Femur (tissue), 1 donor: ENCODE measurements at regions not wholly inside any gene's neighbourhood (a gene's known extent, or its start where the extent isn't known, plus 50 kb on each side); places are given as distances from the start of the nearest gene placed in this dataset.
A peak's percentile ranks its signal among the peaks of the same experiment; 100 is the strongest.
"Not testable (repeated sequence)": the region's sequence is repeated elsewhere in the genome, so short reads cannot be mapped to it uniquely, and the experiment has no call there.

Source experiments
- DNase-seq: peaks from one replicate; pipeline ENCODE4 v3.0.0-alpha.2; 2017

DNA sequence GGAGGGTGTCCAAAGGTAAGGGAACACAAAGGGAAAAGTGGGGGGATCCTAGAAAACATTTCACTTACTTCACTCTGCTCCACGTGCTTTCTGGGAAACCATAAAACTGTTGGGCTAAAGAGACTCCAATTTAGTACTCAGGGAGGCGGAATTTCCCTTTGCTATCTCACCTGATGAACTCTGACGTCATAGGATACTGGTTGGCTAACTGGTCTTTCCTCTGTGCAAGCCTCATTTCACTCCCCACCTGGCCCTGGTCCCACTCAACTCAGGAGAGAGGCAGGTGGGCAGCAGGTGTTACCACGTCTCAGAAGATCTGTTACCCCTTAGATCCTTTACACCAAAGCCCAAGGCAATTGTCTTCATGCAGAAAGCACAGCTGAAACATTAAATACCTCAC lies 51.8 kb upstream of the PMAIP1 start:
- no peak for DNase-seq

DNA sequence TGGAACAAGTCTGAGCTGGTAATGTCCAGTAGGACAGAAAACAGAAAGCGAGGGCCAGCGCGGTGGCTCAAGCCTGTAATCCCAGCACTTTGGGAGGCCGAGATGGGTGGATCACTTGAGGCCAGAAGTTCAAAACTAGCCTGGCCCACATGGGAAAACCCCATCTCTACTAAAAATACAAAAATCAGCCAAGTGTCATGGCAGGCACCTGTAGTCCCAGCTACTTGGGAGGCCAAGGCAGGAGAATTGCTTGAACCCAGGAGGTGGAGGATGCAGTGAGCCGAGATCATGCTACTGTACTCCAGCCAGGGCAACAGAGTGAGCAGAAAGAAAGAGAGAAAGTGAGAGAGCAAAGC lies 52.3 kb upstream of the PMAIP1 start:
- DNase-seq = not testable (repeated sequence)

DNA sequence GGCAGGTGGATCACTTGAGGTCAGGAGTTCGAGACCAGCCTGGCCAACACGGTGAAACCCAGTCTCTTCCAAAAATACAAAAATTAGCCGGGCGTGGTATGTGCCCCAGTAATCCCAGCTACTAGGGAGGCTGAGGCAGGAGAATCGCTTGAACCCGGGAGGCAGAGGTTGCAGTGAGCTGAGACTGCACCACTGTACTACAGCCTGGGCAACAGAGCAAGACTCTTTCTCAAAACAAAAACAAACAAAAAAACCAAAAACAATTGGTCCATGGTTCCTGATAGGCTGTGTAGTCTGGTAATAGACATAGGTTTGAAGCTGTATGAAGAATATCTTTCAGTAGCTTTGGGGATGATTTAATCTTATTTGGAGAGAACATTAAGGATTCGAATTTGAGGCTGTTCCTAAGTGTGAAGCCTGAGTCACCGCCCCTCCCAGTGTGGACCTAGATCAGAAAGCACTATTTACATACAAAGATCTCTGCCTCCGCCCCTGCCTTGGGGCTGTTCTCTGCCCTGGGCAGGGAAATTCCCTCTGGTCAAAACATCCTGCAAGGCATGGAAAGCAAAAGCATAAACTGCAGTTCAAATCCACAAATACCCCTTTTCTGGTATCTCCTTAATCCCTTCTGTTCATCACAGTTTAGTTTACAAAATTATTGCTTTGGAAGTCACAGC lies 52.8 kb upstream of the PMAIP1 start:
- no peak for DNase-seq

DNA sequence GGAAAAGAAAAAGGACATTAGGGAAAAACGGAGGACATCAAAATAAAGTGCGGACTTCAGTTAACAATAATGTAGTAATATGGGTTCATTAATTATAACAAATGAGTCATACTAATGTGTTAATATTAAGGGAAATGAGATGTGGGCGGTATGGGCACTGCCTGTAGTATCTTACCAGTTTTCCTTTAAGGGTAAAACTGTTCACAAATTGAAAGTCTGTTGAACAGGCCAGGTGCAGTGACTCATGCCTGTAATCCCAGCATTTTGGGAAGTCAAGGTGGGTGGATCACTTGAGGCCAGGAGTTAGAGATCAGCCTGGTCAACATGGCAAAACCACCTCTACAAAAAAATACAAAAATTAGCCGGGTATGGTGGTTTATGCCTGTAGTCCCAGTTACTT lies 56.8 kb upstream of the PMAIP1 start:
- DNase-seq = no peak

DNA sequence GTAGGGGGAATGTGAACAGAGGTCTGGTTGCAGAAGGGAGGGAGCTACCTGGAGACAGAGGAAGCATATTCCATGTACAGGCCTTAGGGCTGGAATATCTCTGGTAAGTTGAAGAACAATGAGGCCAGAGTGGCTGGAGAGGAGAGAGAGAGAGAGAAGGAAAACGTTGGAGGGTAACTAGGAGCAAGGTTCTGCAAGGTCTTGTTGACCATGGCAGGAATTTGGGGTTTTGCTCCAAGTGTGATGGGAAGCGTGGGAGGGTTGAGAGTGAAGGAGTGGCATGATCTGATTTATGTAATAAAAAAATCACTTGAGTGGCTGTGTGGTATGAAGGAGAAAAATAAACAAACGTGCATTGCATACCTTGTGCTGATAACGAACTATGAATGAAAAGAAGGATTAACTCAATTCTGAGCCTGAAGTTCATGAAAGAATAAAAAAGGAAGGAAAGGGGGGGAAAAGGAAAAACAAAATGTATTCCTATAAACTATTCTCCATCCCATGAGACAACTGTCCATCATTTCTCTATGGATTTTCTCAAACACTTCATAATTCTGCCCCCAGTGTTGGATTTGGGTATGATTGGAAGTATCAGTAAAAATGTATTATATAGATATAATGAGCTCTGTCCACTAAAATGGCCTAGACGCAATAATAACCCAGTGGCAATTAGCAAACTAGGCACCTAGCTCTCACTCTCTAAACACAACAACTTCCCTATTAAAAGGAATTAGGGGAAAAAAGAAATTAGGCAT lies 59.7 kb upstream of the PMAIP1 start:
- DNase-seq = no peak

DNA sequence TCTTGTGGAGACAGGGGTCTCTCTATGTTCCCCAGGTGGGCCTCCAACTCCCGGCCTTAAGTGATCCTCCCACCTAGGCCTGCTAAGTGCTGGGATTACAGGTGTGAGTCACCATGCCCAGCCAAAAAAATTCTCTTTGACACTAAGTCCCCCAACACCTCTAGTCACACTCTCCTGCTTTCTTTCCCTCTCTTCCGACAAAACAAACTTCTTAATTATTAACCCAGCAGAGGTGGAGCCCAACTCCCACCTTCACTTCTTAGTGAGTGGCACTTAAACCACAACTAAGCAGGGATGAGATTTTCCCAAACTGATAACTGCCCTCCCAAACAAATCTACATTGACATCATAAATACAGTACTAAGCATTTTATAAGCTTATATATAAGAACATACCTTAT lies 60.5 kb upstream of the PMAIP1 start:
- DNase-seq = no peak

DNA sequence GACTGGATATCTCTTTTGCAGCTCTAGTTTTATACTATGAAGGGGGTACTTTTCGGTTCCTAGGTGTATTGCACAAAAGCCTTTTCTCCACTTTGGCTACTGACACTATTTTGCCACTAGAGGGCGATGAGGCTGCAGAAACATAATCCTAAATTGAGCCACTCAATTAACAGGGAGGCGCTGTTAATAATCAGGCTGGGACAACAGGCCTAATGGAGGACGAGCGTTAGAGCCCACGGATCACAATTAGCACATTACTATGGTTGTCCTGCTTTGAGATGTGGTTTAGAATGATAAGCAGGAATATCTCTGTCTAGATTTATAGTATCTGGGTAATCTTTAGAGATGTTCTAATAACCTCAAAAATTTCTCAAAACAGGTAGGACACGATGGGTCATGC lies 62.2 kb upstream of the PMAIP1 start:
- DNase-seq = peak; percentile 30

DNA sequence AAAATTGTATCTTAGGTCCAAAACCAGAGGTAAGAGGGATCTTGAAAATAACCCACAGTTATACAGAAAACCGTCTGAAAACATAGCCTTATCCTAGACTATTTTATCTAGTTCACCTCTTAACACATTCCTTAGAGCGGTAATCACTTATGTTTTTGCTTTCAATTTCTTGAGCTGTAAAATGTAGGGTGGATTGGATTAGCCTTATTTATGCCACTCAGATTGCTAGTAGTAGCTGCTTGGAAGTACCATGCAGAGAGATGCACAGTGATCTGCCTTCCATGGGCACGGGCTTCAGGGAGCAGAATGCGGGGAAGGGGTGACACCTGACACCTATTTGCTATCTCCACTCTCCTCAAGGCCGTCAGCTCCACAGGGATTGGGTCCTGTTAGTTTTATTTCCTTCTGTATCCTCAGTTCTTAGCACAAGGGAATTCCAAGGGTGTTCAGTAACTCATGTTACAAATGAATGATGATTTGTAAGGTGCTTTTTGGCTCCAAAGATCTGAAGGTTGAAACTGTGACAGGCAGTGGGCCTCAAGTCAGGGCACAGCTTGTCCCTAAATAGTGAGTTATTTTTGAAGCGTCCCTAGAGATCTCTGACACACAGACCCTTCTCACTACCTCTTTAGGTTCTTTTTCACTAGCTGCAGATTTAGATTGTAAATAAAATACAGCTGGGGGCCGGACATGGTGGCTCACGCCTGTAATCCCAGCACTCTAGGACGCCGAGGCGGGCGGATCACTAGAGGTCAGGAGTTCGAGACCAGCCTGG lies 64.0 kb upstream of the PMAIP1 start:
- no peak for DNase-seq

DNA sequence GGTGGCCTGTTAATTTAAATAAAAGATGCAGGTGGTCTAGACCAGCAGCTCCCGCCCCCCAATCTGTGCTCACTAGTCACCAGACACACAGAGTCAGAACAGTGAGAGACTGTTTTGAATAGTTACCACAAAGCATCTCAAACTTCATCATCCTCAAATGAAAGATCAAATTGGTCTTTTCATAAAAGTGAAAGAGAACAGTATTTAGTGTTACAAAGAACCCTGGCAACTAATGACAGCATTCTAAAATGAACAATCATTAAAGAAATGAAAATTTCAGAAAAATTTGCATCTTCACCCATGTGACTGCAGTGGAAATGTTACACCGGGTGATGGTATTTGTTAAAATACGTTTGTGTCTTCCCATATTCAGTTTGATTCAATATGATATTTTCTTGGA lies 65.5 kb upstream of the PMAIP1 start:
- no peak for DNase-seq

DNA sequence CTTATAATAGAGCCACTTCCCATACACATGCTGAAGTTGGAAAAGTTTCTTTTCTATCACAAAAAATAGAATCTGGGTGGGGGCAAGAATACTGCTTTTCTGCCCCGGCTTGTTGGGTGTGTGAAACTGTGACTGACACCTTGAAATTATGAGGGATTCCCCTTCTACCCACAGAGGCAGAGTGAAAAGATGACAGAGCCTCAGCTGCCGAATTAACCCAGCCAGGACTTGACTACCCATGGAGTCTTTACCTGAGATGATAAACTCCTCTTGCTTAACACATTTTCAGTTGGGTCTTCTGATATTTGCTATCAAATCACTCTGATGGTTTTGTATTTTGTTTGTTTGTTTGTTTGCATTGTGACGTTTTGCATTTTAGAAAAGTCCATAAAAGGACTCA lies 66.0 kb upstream of the PMAIP1 start:
- no peak for DNase-seq

DNA sequence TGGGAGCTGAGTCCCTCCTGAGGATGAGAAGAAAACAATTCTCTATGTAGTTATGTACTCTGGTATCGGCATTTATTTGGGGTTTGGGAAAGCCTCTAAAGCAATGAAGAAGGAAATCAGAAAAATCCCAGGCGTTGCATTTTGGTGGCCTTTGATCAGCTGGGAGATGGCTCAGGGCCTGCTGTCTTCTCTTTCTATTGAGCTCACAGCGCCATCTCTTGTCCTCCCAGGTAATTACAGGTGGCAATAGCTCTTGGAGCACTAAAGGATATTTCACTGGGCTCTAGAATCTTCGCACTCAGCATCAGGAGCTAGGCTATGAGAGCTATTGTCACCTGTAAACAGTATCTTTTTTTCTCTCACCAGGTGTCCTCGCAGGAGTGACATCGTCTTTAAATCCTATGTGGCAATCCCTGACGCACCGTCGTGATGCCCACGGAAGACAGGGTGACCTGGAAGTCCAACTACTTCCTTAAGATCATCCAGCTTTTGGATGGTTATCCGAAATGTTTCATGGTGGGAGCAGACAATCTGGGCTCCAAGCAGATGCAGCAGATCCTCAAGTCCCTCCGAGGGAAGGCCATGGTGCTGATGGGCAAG lies 76.1 kb upstream of the PMAIP1 start:
- peak; percentile 80 for DNase-seq

DNA sequence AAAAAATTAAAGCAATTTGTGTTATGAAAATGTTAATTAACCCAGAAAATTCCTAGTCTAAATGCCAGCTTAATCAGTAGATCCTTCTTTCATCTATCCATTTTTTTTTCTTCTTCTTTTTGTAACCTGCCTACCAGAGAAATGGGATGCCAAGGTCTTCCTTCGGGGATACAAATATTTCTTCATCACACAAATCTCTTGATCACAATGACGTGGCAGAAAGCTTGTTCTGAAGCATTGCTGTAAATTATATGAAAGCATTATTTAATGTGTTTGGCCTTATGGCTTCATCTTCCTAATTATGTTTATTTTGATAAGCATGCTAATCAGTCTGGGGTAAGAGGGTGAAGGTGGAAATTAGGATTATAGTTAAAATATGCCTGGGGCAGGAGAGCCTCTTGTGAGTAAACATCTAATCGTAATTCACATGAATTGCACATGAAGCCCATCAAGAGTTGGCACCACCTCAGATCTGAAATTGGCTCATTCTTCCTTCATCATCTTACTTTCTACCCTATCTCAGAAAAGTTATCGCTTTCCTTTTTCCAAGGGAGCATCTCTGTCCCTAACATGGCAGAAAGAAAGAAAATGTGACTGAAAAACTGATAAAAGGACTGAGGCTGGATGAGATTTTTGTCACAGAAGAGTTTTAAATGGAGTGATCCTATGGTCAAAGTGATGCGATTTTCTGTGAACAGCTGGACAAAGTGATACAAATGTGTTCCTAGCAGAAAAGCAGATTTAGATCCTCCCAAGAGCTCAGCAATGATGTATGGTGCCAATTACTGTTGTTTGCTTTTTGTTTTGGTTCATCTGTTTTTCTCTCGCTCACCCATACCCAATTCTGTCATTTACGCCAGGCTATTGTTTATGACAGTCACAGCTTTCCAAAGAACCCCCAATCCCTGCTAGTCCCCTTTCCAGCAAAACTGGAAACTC lies 76.9 kb upstream of the PMAIP1 start:
- DNase-seq = no peak

DNA sequence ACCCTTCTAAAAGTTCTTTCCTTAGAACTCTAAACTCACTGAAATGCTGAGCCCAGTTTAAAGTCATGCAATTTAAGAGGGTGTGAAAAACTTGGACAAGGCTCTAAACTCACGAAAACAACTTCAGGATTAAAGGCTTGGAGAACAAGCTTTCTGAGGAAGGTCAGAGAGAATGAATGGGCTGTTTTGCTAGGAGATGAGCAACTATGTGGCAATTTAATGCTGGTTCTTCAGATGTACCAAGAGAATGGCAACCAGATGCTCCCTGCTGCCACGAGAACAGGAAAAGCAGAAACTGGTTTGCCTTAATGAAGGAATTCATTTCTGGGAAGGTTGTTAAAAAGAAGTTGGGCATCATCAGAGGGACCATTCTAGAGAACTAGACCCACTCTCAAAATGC lies 77.8 kb upstream of the PMAIP1 start:
- DNase-seq = no peak

DNA sequence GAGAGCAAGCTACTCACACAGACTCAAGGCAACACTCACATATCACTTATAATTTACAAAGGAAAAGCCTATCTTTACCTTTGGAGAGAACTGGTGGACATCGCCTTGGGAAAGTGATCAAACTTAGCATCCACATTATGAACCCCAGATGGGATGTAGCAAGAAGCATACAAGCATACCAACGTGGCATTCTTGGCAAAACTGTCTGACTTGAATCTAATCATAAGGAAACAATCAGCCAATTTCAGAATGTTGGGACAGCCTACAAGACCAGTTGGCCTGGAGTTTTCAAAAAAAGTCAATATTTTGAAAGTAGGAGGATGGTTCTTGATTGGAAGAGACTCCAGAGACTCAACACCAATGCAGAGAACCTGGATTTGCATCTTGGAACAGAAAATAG lies 79.1 kb upstream of the PMAIP1 start:
- no peak for DNase-seq

DNA sequence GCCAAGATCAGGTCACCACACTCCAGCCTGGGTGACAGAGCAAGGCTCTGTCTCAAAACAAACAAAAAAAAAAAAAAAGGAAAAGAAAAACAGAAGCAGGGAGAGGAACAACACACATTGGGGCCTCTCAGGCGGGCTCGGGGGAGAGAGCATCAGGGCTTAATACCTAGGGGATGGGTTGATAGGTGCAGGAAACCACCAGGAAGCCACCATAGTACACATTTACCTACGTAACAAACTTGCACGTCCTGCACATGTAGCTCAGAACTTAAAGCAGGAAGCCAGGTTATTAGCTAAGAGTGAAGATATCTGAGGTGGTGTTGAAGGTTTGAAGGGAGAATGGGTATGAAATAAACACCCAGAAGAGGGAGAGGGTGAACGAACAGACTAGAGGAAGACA lies 81.0 kb upstream of the PMAIP1 start:
- no peak for DNase-seq

DNA sequence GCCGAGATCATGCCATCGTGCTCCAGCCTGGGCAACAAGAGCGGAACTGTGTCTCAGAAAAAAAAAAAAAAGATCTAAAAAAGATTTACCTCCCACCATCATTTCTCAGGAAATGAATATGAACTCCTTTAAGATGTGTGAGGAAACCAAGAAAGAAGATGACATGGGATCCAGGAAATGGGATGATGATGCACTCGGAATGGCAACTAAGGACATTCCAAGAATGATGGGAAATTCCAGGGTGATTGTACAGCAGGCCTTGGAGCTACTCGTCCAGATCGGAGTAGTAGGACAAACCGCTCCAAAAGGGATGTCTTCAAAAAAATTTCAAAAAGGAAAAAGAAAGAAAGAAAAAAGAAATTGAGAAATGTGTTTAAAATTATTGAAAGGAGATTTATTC lies 84.9 kb upstream of the PMAIP1 start:
- DNase-seq = no peak

DNA sequence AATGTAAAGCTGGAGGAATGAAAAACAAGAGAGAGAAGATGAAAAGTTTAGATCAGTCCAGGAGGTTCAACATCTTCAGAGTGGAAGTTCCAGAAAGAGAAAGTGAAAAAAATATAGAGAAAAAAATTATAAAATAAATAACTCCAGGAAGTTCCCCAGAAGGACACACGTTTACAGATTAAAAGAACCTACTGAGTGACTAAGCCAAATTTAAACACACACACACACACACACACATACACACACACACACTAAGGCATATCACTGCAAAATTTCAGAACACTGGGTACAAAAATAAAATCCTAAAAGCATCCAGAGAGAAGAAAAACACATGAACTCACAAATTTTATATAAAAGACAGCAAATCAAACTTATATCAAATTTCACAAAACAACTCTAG lies 85.9 kb upstream of the PMAIP1 start:
- DNase-seq = no peak

DNA sequence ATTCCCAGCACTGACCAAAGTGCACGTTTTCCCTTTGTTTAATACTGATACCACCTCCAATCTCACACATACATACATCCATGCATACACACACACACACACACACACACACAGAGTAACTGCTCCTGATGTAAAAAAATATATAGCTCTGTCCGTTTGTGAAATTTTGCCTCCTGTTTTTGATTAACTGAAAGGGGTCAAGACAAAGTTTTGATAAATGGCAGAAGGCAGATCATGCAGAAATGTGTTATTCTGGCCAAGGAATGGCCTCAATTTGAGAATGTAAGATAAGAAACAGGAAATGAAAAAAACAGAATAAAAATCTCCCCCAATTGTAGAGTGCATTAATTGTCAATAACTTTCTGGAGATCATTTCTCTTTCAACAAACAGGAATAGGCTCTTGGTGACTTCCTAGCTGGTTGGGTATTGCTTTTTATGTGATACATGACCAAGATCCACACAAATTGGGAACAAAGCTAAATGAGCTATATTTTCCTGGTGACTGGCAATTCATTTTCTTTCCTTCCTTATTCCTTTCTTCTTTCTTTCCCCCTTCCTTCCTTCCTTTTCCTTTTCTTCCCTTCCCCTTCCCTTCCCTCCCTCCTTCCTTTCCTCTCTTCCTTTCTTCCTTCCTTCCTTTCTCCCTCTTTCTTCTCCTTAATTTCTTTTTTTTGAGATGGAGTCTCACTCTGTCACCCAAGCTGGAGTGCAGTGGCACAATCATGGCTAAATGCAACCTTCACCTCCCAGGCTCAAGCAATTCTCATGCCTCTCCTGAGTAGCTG lies 88.9 kb upstream of the PMAIP1 start:
- no peak for DNase-seq

DNA sequence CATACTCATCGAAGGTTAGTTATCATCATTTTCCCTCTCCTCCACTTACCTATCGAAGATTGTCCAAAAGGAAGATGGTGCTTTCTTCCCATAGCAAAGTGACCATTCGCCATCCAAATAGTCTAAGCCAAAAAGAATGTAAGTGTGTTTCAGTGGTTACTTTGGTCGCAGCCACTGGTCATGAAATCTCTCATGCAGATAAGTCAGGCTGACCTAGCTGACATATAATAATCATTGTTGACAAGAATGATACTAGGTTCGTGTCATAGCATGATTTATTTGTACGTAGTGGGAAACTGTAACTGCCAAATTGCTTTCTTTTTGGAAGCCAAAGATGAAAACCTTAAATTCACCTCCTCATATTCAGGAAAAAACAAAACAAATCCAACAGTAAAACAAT lies 89.6 kb upstream of the PMAIP1 start:
- no peak for DNase-seq

DNA sequence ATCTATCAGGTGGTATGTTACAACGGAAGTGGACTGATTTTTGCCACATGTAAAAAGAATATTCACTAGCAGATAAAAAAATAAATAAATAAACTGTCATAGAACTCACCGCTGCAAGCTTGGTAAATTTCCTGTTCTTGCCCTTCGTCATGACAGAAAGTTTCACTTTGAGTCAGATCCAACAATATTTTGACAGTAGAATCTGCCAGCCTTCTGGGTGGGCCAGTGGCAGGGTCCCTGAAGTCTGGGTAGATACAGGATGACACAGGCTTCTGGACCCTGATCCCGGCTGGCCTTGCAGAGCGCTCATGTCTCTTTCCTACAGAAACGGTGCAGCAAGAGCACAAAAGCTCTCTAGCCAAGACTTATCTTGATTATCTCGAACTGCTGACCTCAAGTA lies 97.8 kb upstream of the PMAIP1 start:
- DNase-seq = no peak

DNA sequence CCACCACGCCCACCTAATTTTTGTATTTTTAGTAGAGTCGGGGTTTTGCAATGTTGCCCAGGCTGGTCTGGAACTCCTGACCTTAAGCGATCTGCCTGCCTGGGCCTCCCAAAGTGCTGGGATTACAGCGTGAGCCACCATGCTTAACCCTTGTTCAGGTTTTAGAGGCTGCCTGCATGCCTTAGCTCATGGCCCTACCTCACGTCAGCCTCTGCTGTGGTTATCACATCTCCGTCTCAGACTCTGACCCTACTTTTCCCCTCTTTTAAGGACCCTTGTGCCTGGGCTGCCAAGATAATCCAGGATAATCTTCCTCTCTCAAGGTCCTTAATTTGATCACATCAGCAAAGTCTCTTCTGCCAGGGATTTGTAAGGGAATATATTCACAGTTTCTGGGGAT lies 98.2 kb upstream of the PMAIP1 start:
- DNase-seq = no peak

DNA sequence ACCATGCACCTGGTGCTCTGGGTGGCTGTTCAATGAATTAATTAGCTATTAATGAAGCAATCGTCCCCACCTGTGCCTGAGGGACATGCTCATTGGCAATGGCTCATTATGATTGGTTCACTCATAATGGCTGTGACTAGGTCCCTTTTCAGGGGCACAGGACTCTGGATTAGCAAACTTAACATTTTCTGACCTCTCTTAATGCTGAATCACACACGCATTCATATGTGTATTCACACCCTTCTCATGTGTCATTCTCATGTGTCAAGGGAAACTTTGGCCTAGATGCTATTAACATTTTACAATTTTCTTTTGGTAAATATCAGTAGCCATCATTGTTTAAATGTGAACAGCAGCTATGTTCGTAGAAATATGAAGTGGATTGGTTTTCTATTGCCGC lies 98.9 kb upstream of the PMAIP1 start:
- DNase-seq = no peak
